A549 (cell line): ENCODE measurements at regions not wholly inside any gene's neighbourhood (a gene's known extent, or its start where the extent isn't known, plus 50 kb on each side); places are given as distances from the start of the nearest gene placed in this dataset.
A peak's percentile ranks its signal among the peaks of the same experiment; 100 is the strongest.

ENCODE experiments used
- ATAC-seq, 2 experiments: fragments of 200-7000 bp in 1 of 2; fragments of >200 bp in 1 of 2; cut with Nextera tagmentation in 1 of 2; cut with Tn5 transposase in 1 of 2; 3 replicates each; pipeline versions ENCODE4 v1.8.0 to v1.9.1; 2018 to 2020; ENCODE audit warnings: mild to moderate bottlenecking in 1 of 2, moderate library complexity in 1 of 2
- CTCF ChIA-PET: fragments of 300-600 bp; sonication (Branson Sonifier 250); formaldehyde crosslinking; extraction: SDS; loops from one replicate; lab custom pipeline; 2021; ENCODE audit warnings: antibody characterized with exemption, inconsistent platforms; lab: Yijun Ruan, JAX
- POLR2A ChIA-PET: fragments of 350-600 bp; formaldehyde crosslinking; extraction: SDS; loops from one replicate; lab custom pipeline; 2021; ENCODE audit warnings: antibody characterized with exemption, inconsistent platforms; lab: Yijun Ruan, JAX
- DNase-seq, 2 experiments: peaks; one replicate each; pipeline versions ENCODE4 v3.0.0 to v3.0.0-alpha.2; 2011 to 2016; ENCODE audit warnings: low read depth in 1 of 2, low spot score in 1 of 2
- FAIRE-seq: peaks from 2 replicates; lab custom pipeline; 2011; peaks lifted over from hg19 to GRCh38; lab: Jason Lieb, UNC
- H3K27ac ChIP-seq, 2 experiments: fragments of >200 bp; sonication (Bioruptor Twin); formaldehyde crosslinking; 3 replicates each; pipeline ENCODE4 v1.5.1; 2016 to 2017
- H3K4me1 ChIP-seq: fragments of >200 bp; sonication (Bioruptor Twin); formaldehyde crosslinking; 3 replicates; pipeline ENCODE4 v1.6.1; 2016
- H3K4me2 ChIP-seq: fragments of >200 bp; sonication (Bioruptor Twin); formaldehyde crosslinking; 3 replicates; pipeline ENCODE4 v1.6.1; 2016
- H3K4me3 ChIP-seq: fragments of >200 bp; sonication (Bioruptor Twin); formaldehyde crosslinking; 3 replicates; pipeline ENCODE4 v1.5.1; 2016
- H3K9me3 ChIP-seq: fragments of >200 bp; sonication (Bioruptor Twin); formaldehyde crosslinking; 3 replicates; pipeline ENCODE4 v1.6.1; 2016
- BCL3 ChIP-seq: fragments of >200 bp; sonication (Bioruptor Twin); formaldehyde crosslinking; IDR thresholded peaks from 3 replicates; pipeline ENCODE4 v1.6.1; 2016
- BHLHE40 ChIP-seq: IDR thresholded peaks from 2 replicates; pipeline ENCODE4 v1.6.1; 2012; ENCODE audit warnings: low read depth, low read length, inconsistent platforms
- CHD2 ChIP-seq: fragments of 150-350 bp; IDR thresholded peaks from 2 replicates; pipeline ENCODE4 v1.6.1; 2014; ENCODE audit warnings: low read length; ENCODE audit not compliant: partially characterized antibody
- EHF ChIP-seq: fragments of 250-450 bp; sonication (Bioruptor Pico); IDR thresholded peaks from 2 replicates; pipeline ENCODE4 v1.5.0; 2020; ENCODE audit warnings: mild to moderate bottlenecking
- ELK1 ChIP-seq: fragments of 150-350 bp; IDR thresholded peaks from 2 replicates; pipeline ENCODE4 v1.6.1; 2014; ENCODE audit warnings: low read depth, mild to moderate bottlenecking, low read length
- EP300 ChIP-seq, 2 experiments: fragments of >200 bp; sonication (Bioruptor Twin); formaldehyde crosslinking; IDR thresholded peaks; 2 replicates in 1 of 2; 3 replicates in 1 of 2; pipeline ENCODE4 v1.6.1; 2016 to 2017
- FOSB ChIP-seq: fragments of 250-450 bp; sonication (Bioruptor Pico); IDR thresholded peaks from 2 replicates; pipeline ENCODE4 v1.5.0; 2020; ENCODE audit warnings: mild to moderate bottlenecking, moderate library complexity
- FOSL2 ChIP-seq, 2 experiments: fragments of 450-650 bp in 1 of 2; fragments of >200 bp in 1 of 2; sonication (Bioruptor Twin) in 1 of 2; formaldehyde crosslinking; IDR thresholded peaks; 2 replicates each; pipeline versions ENCODE4 v1.5.0 to v1.6.1; 2016 to 2020; ENCODE audit warnings: mild to moderate bottlenecking in 1 of 2, moderate library complexity in 1 of 2
- FOXS1 ChIP-seq: fragments of 250-450 bp; sonication (Bioruptor Pico); IDR thresholded peaks from 2 replicates; pipeline ENCODE4 v1.5.0; 2020; ENCODE audit warnings: mild to moderate bottlenecking, moderate library complexity
- GATA3 ChIP-seq: IDR thresholded peaks from 2 replicates; pipeline ENCODE4 v1.6.1; 2012; ENCODE audit warnings: borderline replicate concordance
- HDAC2 ChIP-seq: fragments of 200-600 bp; sonication (generic); IDR thresholded peaks from 2 replicates; pipeline ENCODE4 v1.6.1; 2016
- HOXA7 ChIP-seq: fragments of 250-450 bp; sonication (Bioruptor Pico); IDR thresholded peaks from 2 replicates; pipeline ENCODE4 v1.5.0; 2020; ENCODE audit warnings: mild to moderate bottlenecking, moderate library complexity
- HOXB5 ChIP-seq: fragments of 250-450 bp; sonication (Bioruptor Pico); IDR thresholded peaks from 2 replicates; pipeline ENCODE4 v1.5.0; 2020; ENCODE audit warnings: mild to moderate bottlenecking, moderate library complexity
- JUN ChIP-seq, 2 experiments: fragments of >200 bp; sonication (Bioruptor Twin); formaldehyde crosslinking; IDR thresholded peaks; 2 replicates in 1 of 2; 3 replicates in 1 of 2; pipeline ENCODE4 v1.6.1; 2016 to 2017
- JUNB ChIP-seq: fragments of >200 bp; sonication (Bioruptor Twin); formaldehyde crosslinking; IDR thresholded peaks from 2 replicates; pipeline ENCODE4 v1.6.1; 2016
- KDM1A ChIP-seq: fragments of 200-600 bp; sonication (generic); IDR thresholded peaks from 2 replicates; pipeline ENCODE4 v1.6.1; 2016; ENCODE audit warnings: low read depth, mild to moderate bottlenecking
- MAFK ChIP-seq: fragments of 450-650 bp; IDR thresholded peaks from 2 replicates; pipeline ENCODE4 v1.6.1; 2014; ENCODE audit not compliant: partially characterized antibody
- RFX5 ChIP-seq: fragments of 450-650 bp; IDR thresholded peaks from 2 replicates; pipeline ENCODE4 v1.7.1; 2014; ENCODE audit warnings: antibody characterized with exemption, mild to moderate bottlenecking, moderate library complexity
- SMC3 ChIP-seq: fragments of >200 bp; sonication (Bioruptor Twin); formaldehyde crosslinking; IDR thresholded peaks from 3 replicates; pipeline ENCODE4 v1.6.1; 2018; ENCODE audit warnings: inconsistent platforms
- TP53 ChIP-seq: fragments of 250-450 bp; sonication (Bioruptor Pico); IDR thresholded peaks from 2 replicates; pipeline ENCODE4 v1.5.0; 2021; ENCODE audit warnings: mild to moderate bottlenecking, moderate library complexity
- ZC3H11A ChIP-seq: fragments of 450-650 bp; IDR thresholded peaks from 2 replicates; pipeline ENCODE4 v1.6.1; 2014; ENCODE audit warnings: antibody characterized with exemption, mild to moderate bottlenecking
- ZNF302 ChIP-seq: fragments of 250-450 bp; sonication (Bioruptor Pico); IDR thresholded peaks from 2 replicates; pipeline ENCODE4 v1.9.0; 2021; ENCODE audit warnings: inconsistent platforms, mild to moderate bottlenecking, moderate library complexity
- WGBS: methylation state at CpG from one replicate; pipeline ENCODE4 v1.1.6; 2017; ENCODE audit errors: missing lambda C conversion rate; 5-methylcytosine and 5-hydroxymethylcytosine counted together
- TF ChIP-seq, protein P1 (sequence below): fragments of 250-450 bp; sonication (Bioruptor Pico); IDR thresholded peaks from 2 replicates; pipeline ENCODE4 v1.5.0; 2020; ENCODE audit warnings: low read depth, mild to moderate bottlenecking, moderate library complexity
- TF ChIP-seq, protein P2 (sequence below): IDR thresholded peaks from 2 replicates; pipeline ENCODE4 v1.6.1; 2012
- TF ChIP-seq, protein P3 (sequence below): fragments of 200-600 bp; sonication (generic); IDR thresholded peaks from 2 replicates; pipeline ENCODE4 v1.6.1; 2016; ENCODE audit warnings: antibody characterized with exemption, mild to moderate bottlenecking, moderate library complexity

- no peaks in the 10 kb centered on the region for H3K4me1 ChIP-seq
- H3K9me3 ChIP-seq = no peaks in the 10 kb centered on the region
- TF ChIP-seq MAFK (peak; percentile 67), HOXA7 (CRISPR knock-in tag) (no peak), ELK1 (no peak), JUNB (no peak), ZC3H11A (no peak), HDAC2 (no peak)
- TF ChIP-seq, protein P1, sequence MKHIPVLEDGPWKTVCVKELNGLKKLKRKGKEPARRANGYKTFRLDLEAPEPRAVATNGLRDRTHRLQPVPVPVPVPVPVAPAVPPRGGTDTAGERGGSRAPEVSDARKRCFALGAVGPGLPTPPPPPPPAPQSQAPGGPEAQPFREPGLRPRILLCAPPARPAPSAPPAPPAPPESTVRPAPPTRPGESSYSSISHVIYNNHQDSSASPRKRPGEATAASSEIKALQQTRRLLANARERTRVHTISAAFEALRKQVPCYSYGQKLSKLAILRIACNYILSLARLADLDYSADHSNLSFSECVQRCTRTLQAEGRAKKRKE (CRISPR knock-in tag) = no peak
- CTCF ChIA-PET = no interaction called here
- DNase-seq = no peak
- no peak overlapping the region for H3K27ac ChIP-seq
- no peak for ATAC-seq
- no peak for FAIRE-seq
- POLR2A ChIA-PET = interaction anchor here (0.6 kb wide), 1 partner anchor 477 kb away, joined by 6 read pairs; no protein-coding TSS in a partner anchor
- H3K4me3 ChIP-seq = no peak overlapping the region
- H3K4me2 ChIP-seq = no peak overlapping the region
Observed at GRCh38 chr12:18008642-18009041, 81.4 kb downstream of the RERGL start.

DNA sequence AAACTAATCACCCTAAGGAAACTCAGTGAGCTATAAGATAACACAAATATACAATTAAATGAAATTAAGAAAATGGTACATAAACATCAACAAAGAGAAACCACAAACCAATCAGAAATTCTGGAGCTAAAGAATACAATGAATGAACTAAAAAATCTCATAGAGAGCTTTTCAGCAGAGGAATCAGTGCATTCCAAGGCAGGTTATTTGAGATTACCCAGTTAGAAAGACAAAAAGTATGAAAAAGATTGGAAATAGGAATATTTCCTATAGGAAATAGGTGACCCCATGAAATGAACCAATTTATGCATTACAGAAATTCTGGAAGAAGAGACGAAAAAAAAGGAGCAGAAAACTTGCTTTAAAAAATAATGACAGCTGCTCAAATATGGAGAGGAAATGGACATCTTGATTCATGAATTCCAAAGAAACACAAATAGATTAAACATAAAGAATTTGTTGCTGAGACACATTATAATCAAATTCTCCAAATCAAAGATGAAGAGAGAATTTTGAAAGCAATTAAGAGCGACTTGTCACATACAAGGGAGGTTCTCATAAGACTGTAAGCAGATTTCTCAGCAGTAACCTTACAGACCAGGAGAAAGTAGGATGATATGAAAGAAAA, 90.7 kb downstream of the RERGL start:
- FAIRE-seq (no peak), DNase-seq (no peak), ATAC-seq (no peak)
- ChIA-PET POLR2A (no interaction called here), CTCF (no interaction called here)
- Histone ChIP-seq H3K4me1 (no peaks in the 10 kb centered on the region), H3K27ac (no peak overlapping the region), H3K9me3 (peaks cover 13% of the 10 kb centered on the region; the same call in 2 of the 3 replicates), H3K4me3 (no peak overlapping the region), H3K4me2 (no peak overlapping the region)
- TF ChIP-seq, protein P2, sequence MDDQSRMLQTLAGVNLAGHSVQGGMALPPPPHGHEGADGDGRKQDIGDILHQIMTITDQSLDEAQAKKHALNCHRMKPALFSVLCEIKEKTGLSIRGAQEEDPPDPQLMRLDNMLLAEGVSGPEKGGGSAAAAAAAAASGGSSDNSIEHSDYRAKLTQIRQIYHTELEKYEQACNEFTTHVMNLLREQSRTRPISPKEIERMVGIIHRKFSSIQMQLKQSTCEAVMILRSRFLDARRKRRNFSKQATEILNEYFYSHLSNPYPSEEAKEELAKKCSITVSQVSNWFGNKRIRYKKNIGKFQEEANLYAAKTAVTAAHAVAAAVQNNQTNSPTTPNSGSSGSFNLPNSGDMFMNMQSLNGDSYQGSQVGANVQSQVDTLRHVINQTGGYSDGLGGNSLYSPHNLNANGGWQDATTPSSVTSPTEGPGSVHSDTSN = no peak
- no peak for TF ChIP-seq BCL3
- no peak for TF ChIP-seq FOSB (CRISPR knock-in tag)
- TF ChIP-seq JUN (IDR thresholded peaks at IDR 0.05) = no peak
- TF ChIP-seq EHF (CRISPR knock-in tag) = no peak
- TF ChIP-seq RFX5 = no peak
- TF ChIP-seq HOXB5 = no peak
- TF ChIP-seq GATA3 = no peak
- TF ChIP-seq KDM1A = no peak
- TF ChIP-seq EP300 (IDR thresholded peaks at IDR 0.05) = no peak
- TF ChIP-seq CHD2 = no peak
- 2% methylated on average over 2 of the region's 2 CpGs for WGBS

GRCh38 chr12:17992002-17992656, 97.9 kb downstream of the RERGL start:
- no peak for FAIRE-seq
- peak in 1 of 2 experiments; percentile 69; a peak in 2 of 6 replicates for ATAC-seq
- no peak overlapping the region for H3K27ac ChIP-seq
- POLR2A ChIA-PET = interaction anchor here (0.6 kb wide), 1 partner anchor 957 kb away, joined by 3 read pairs; no protein-coding TSS in a partner anchor
- no peak overlapping the region for H3K4me2 ChIP-seq
- 25% methylated on average over 6 of the region's 6 CpGs for WGBS
- no peak overlapping the region for H3K4me3 ChIP-seq
- peak; percentile 3 to 60 for DNase-seq
- CTCF ChIA-PET = interaction anchor here (0.6 to 3.3 kb wide), 15 partner anchors 9 to 1825 kb away, joined by 3 to 18 read pairs (median 4); no protein-coding TSS in a partner anchor
- no peaks in the 10 kb centered on the region for H3K9me3 ChIP-seq
- H3K4me1 ChIP-seq = no peaks in the 10 kb centered on the region
- TF ChIP-seq SMC3 (peak; percentile 58; the same call in 2 of the 3 replicates), FOXS1 (CRISPR knock-in tag) (no peak), FOSL2 (IDR thresholded peaks at IDR 0.05) (no peak), FOSL2 (CRISPR knock-in tag; IDR thresholded peaks at IDR 0.05) (no peak), EHF (CRISPR knock-in tag) (no peak), ZNF302 (CRISPR knock-in tag) (no peak), BHLHE40 (no peak), TP53 (CRISPR knock-in tag) (no peak)
- TF ChIP-seq, protein P3, sequence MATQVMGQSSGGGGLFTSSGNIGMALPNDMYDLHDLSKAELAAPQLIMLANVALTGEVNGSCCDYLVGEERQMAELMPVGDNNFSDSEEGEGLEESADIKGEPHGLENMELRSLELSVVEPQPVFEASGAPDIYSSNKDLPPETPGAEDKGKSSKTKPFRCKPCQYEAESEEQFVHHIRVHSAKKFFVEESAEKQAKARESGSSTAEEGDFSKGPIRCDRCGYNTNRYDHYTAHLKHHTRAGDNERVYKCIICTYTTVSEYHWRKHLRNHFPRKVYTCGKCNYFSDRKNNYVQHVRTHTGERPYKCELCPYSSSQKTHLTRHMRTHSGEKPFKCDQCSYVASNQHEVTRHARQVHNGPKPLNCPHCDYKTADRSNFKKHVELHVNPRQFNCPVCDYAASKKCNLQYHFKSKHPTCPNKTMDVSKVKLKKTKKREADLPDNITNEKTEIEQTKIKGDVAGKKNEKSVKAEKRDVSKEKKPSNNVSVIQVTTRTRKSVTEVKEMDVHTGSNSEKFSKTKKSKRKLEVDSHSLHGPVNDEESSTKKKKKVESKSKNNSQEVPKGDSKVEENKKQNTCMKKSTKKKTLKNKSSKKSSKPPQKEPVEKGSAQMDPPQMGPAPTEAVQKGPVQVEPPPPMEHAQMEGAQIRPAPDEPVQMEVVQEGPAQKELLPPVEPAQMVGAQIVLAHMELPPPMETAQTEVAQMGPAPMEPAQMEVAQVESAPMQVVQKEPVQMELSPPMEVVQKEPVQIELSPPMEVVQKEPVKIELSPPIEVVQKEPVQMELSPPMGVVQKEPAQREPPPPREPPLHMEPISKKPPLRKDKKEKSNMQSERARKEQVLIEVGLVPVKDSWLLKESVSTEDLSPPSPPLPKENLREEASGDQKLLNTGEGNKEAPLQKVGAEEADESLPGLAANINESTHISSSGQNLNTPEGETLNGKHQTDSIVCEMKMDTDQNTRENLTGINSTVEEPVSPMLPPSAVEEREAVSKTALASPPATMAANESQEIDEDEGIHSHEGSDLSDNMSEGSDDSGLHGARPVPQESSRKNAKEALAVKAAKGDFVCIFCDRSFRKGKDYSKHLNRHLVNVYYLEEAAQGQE = no peak
